HG02870 (cell line): ENCODE measurements at regions not wholly inside any gene's neighbourhood (a gene's known extent, or its start where the extent isn't known, plus 50 kb on each side); places are given as distances from the start of the nearest gene placed in this dataset.
A peak's percentile ranks its signal among the peaks of the same experiment; 100 is the strongest.

Experiments used
- ATAC-seq: cut with Tn5 transposase; IDR thresholded peaks from one replicate; pipeline ENCODE4 v1.9.1; 2021; ENCODE audit warnings: mild to moderate bottlenecking, moderate library complexity; ENCODE audit not compliant: unreplicated experiment

DNA sequence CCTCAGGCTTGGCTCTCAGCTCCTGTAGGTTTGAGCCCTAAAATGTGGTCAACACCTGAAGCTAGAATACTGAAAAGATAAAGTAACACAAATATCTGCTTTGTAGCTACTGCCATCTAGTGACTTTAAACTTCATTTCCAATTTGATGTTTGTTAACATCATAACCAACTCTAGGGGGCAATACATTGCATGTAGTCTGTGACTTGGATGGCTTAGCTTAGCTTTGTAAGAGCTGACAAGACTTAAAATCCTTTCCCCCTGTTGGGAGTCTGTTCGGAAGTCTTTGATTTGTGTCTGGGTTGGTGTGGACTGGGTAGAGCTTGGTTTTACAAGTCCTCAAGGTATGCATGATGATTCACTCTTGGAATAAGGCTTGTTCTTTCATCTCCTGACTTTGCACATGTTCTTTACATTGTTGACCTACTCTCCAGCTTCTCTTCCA, 51.7 kb downstream of the SCN11A start:
- ATAC-seq: peak; percentile 71

DNA sequence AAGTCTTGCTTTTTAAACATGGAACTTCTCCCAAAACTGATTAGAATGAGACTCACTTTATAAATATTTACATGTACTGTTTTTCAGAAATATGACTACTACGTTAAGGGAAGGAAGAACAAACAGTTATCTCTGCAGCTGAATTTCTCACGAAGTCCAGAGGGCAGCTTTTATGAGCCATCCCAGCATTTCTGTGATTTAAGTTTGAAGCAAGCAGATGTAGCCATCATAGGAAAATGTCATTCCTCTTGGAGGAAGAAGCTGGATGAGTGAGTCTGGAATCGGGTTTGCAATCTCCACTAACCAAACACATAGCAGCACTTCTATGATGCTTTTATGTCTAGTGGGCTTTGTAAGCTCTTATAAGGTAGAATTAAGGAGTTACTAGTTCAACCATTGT, 53.7 kb downstream of the SCN11A start:
- no peak for ATAC-seq

DNA sequence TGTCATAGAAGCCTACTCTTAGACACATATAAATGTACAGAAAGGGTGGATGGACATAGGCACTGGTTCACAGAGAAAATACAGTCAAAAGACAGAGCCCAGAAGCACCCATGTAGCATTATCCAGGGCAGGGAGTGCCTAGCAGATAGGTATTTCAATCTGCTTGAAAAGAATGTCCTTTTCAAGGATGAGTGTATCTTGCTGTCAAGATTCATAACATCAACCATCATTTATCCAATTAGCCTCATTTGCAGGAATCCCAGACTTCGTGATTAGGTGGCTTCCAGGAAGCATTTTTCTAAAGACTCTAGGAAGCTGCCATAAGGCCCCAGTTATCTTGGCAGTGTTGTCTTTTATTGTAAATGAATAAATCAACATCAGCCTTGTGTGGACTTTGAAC, 55.6 kb downstream of the SCN11A start:
- ATAC-seq: no peak

DNA sequence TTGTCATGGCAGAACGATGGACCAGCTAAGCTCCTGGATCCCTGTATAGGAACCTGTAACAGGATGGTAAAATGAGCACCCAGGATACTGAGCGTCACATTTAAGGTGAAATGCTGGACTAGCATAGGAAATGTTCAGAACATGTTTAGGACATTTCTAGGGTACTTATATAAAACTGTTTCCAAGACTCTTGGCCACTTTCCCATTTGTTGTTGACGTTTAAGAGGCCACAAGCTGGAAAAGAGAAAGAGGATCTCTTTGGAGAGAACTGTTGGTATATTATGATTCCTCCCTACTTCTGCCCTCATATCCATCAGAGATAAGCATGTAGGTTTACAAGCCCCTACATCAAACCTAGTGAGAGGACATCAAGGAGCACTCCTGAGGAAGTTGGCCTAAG, 57.5 kb downstream of the SCN11A start:
- no peak for ATAC-seq

- ATAC-seq: no peak
Measured at GRCh38 chr3:38992117-38992760, 59.5 kb downstream of the SCN11A start.

DNA sequence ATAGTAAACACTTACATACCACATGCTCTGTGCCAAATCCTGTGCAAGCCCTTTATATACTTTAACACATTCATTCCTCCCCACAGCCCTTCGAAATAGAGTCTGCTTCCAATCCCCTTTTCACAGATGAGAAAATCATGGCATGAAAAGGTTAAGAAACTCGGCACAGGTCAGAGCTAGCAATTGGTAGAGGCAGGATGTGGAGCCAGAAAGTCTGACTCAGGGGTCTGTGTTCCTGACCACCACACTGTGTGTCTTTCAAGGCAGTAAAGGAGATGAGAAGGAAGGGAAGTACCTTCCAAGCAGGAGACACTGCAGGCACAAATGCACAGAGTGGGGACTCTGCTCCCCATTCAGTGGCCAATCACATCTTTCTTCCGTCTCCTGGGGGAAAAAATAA, 61.1 kb downstream of the SCN11A start:
- ATAC-seq: no peak

GRCh38 chr3:38989917-38990510, 61.7 kb downstream of the SCN11A start:
- no peak for ATAC-seq

DNA sequence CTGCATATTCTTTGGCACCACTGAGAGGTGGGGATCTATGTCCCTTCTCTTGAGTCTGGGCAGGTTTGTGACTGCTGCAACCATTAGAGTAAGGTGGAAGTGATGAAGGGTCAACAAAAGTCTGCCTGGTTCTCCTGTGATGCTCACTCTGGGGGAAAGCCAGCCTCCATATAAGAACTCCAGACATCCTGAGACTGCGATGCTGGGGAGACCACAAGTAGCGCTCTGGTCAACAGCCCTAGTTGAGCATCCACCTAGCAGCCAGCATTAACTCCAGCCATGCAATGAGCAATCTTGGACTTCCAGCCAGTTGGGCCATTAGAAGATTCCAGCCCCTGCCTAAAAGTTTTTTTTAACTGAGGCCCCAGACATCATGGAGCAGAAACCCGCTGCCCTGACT, 62.8 kb downstream of the SCN11A start:
- no peak for ATAC-seq

GRCh38 chr3:38987456-38987855, 64.3 kb downstream of the SCN11A start:
- ATAC-seq: no peak

DNA sequence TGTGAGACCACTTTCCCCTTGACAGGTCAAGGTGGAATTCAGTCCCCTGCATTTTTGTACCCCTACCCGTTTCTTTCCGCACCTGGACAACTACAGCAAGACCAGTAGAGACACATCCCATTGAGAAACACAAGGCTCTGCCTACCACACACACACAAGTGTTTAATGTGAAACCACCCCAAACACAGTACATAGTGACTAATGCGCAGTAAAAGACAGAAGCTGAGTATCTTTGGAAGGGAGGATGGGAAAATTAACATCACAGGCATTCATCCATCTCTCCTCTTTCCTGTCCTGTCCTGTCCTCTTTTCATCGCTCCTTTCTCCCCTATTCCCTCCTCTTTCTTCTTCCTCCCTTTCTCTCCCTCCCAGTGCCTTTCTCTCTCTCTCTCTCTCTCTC, 64.8 kb downstream of the SCN11A start:
- no peak for ATAC-seq

- ATAC-seq: no peak
Measured at GRCh38 chr3:38985981-38986380, 65.8 kb downstream of the SCN11A start.

DNA sequence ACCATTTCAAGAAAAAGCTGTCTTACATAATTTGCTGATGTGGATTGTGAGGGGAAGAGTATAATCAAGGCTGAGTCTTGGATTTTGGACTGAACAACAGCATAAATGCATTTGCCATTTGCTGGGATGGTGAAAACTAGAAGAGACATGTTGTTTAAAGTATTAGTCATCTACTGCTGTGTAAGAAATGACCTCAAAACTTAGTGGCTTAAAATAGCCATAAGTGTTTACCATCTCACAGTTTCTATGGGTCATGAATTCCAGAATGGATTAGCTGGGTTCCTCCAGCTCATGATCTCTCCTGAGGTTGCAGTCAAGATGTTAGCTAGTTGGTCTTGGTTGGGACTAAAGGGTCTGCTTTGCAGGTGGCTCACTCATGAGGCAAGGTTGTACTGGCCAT, 66.2 kb downstream of the SCN11A start:
- no peak for ATAC-seq

DNA sequence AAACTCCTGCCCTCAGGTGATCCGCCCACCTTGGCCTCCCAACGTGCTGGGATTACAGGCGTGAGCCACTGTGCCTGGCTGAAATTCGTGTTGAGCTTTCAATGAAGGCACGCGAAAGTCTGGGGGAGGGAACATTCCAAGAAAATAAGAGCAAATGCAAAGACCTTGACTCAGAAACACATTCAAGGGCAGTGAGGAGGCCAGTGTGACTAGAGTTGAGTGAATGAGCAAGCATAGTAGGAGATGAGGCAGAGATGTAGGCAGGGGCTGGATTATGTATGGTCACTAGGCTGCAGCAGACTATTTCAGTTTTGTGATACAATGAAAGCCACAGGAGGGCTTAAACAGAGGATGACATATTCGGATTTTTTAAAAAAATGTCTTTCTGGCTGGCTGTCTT, 67.0 kb downstream of the SCN11A start:
- no peak for ATAC-seq

GRCh38 chr3:38984110-38984509, 67.6 kb downstream of the SCN11A start:
- ATAC-seq: no peak

GRCh38 chr3:38980938-38981337, 70.8 kb downstream of the SCN11A start:
- no peak for ATAC-seq

DNA sequence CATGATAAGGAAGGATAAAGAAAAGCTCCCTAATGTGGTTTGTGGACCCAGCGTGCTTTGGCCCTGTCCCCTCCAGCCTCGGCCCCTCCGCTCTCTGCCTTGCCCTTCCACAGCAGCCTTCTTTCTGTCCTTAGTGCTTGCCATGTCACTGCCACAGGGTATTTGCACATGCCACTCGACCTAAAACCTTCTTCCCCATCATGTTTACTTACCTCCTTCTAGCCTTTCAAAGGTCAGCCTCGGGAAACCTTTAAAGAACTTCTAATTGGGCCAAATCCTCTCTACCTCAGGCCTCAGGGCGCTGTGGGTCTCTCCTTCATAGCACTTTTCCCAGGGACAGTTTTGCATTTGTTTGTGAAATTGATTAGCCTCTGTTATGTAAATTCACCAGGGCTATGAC, 73.0 kb downstream of the SCN11A start:
- no peak for ATAC-seq

- no peak for ATAC-seq
Measured at GRCh38 chr3:38970851-38971638, 80.7 kb downstream of the SCN11A start.

- ATAC-seq: no peak
Measured at GRCh38 chr3:38969317-38970235, 82.2 kb downstream of the SCN11A start.

DNA sequence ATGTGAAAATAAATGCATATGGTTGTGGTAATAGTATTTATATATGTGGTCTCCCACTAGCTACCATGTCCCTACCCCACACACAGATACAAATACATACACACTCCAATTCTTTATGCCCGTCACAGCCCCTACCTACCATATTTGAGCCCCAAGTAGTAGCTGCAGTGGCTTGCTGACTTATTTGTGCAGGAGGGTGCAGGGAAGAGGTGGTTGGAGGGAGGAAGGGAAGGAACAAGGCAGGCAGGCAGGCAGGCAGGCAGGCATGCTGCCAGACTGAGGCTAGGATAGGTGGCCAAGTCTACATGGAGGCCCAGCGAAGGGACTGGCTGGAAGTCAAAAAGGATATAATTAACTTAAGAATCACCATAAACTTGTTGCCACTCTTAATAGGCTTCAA, 82.9 kb downstream of the SCN11A start:
- no peak for ATAC-seq

- no peak for ATAC-seq
Measured at GRCh38 chr3:38968403-38968802, 83.3 kb downstream of the SCN11A start.

DNA sequence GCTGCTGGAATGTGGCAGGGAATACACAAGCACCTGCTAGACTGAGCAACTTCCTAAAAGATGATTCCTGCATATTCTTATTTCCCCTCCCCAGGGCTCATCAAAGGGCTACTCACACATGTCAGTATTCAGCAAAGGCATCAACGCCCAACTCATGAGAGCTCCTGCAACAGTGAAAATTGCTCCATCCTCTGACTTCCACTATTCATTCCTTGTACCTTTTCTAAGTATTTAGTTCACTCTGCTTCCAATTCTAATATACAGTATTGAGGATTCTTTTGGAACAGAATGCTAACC, 84.1 kb downstream of the SCN11A start:
- ATAC-seq: no peak
